Kidney tubule cell (primary cell): ENCODE measurements at regions not wholly inside any gene's neighbourhood (a gene's known extent, or its start where the extent isn't known, plus 50 kb on each side); places are given as distances from the start of the nearest gene placed in this dataset.

Experiments
- DNase-seq: peaks from one replicate; pipeline ENCODE4 v3.0.0-alpha.2; 2018; ENCODE audit warnings: low spot score

- DNase-seq, result no peak
Measured at GRCh38 chr1:228894442-228894989, 159.2 kb downstream of the RHOU start.

- DNase-seq, result no peak
Measured at GRCh38 chr1:228897901-228898300, 162.6 kb downstream of the RHOU start.

- no peak for DNase-seq
Measured at GRCh38 chr1:228898582-228898992, 163.3 kb downstream of the RHOU start.

GRCh38 chr1:228899421-228899956, 164.2 kb downstream of the RHOU start:
- no peak for DNase-seq

GRCh38 chr1:228900099-228900885, 165.0 kb downstream of the RHOU start:
- DNase-seq, result no peak

- DNase-seq, result no peak
Measured at GRCh38 chr1:228900886-228901392, 165.7 kb downstream of the RHOU start.

- DNase-seq, result no peak
Measured at GRCh38 chr1:228901936-228902681, 166.8 kb downstream of the RHOU start.

- DNase-seq, result peak; percentile 96
Measured at GRCh38 chr1:228902781-228903433, 167.6 kb downstream of the RHOU start.

- DNase-seq, result peak; percentile 67
Measured at GRCh38 chr1:228903434-228904071, 168.3 kb downstream of the RHOU start.

GRCh38 chr1:228904222-228904621, 168.9 kb downstream of the RHOU start:
- DNase-seq, result no peak

GRCh38 chr1:228905701-228906101, 170.4 kb downstream of the RHOU start:
- DNase-seq, result no peak

GRCh38 chr1:228906223-228906860, 171.1 kb downstream of the RHOU start:
- no peak for DNase-seq

- no peak for DNase-seq
Measured at GRCh38 chr1:228911225-228912210, 176.2 kb downstream of the RHOU start.

- DNase-seq, result no peak
Measured at GRCh38 chr1:228913626-228914414, 178.5 kb downstream of the RHOU start.

- DNase-seq, result no peak
Measured at GRCh38 chr1:228914700-228915099, 179.4 kb downstream of the RHOU start.

GRCh38 chr1:228917342-228917741, 182.1 kb downstream of the RHOU start:
- DNase-seq, result no peak

GRCh38 chr1:228917755-228918154, 182.5 kb downstream of the RHOU start:
- DNase-seq, result no peak

GRCh38 chr1:228918335-228918734, 183.1 kb downstream of the RHOU start:
- no peak for DNase-seq

- no peak for DNase-seq
Measured at GRCh38 chr1:228919914-228920313, 184.6 kb downstream of the RHOU start.
